ENCODE measurements at regions not wholly inside any gene's neighbourhood (a gene's known extent, or its start where the extent isn't known, plus 50 kb on each side); places are given as distances from the start of the nearest gene placed in this dataset.

DNA sequence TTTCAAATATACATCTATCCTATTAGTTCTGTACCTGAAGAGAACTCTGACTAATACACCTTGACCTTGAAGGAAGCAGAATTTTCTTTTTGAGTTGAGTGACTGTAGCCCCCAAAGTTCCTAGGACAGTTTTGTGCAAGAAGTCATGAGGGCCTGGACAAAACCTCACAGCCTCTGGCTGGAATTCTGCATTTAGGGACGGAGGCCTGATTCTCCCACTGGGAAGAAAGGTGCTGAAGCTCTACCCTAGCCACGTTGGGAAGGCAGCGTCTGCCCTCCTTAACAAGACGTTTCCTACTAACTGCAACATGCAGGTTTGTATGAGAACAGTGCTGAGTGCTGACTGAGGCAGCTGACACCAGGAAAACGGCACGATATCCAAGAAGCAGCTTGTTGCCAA lies 74.4 kb upstream of the ZCCHC2 start:
- no peak overlapping the region for H2BK20ac ChIP-seq (ENCODE audit: low read depth, low read length)
- DNase-seq (no peak), ATAC-seq (ENCODE audit: low read depth) (no peak)
- no peak overlapping the region for H3K9ac ChIP-seq (ENCODE audit: low read depth, low read length)
- BruUV-seq (replicated peaks), result no TSS peak
- H3K18ac ChIP-seq (ENCODE audit: low read depth, low read length), result no peak overlapping the region
- no peak overlapping the region for H2AK5ac ChIP-seq (ENCODE audit: low read depth, low read length)
- H3K4me1 ChIP-seq (ENCODE audit: control insufficient read depth, insufficient read depth, low read length), result peaks cover 7% of the 10 kb centered on the region
- no peaks in the 10 kb centered on the region for H3K9me3 ChIP-seq (ENCODE audit: control insufficient read depth, insufficient read depth, low read length)
- intact Hi-C loops (cut with micrococcal nuclease), result no loop called here
- H4K91ac ChIP-seq (ENCODE audit: insufficient read depth, low read depth, low read length), result no peak overlapping the region
- H3K79me1 ChIP-seq (ENCODE audit: low read depth in 1 of 2, low read length in 2 of 2), result no peaks in the 10 kb centered on the region
- H2AFZ ChIP-seq (replicated peaks; ENCODE audit: low read length, poor library complexity), result no peak overlapping the region
- H2AK9ac ChIP-seq (replicated peaks; ENCODE audit: low read depth, low read length, poor library complexity), result no peak overlapping the region
- no peaks in the 10 kb centered on the region for H4K20me1 ChIP-seq (ENCODE audit: insufficient read depth, low read length)
- no peak overlapping the region for H3K14ac ChIP-seq (replicated peaks; ENCODE audit: low read depth, low read length)
- no peaks in the 10 kb centered on the region for H3K9me1 ChIP-seq (ENCODE audit: insufficient read depth, low read length)
- no peak overlapping the region for H3K56ac ChIP-seq (ENCODE audit: extremely low read depth, insufficient read depth, low read length)
- no peak overlapping the region for H2BK5ac ChIP-seq (ENCODE audit: low read depth, low read length, poor library complexity, severe bottlenecking)
- H4K5ac ChIP-seq (ENCODE audit: low read depth, low read length), result no peak overlapping the region
- dilution Hi-C loops (cut with HindIII; ENCODE audit: low sequenced_read_pairs, unreplicated experiment), result no loop called here
- no peak overlapping the region for H3K4ac ChIP-seq (ENCODE audit: low read depth, low read length)
- TF ChIP-seq RAD21 (IDR thresholded peaks at IDR 0.05; ENCODE audit: low read length) (no peak), CTCF (conservative IDR thresholded peaks at IDR 0.05; ENCODE audit: low read depth, low read length) (no peak), NFE2L2 (IDR thresholded peaks at IDR 0.05; ENCODE audit: low read depth, low read length) (no peak), USF2 (IDR thresholded peaks at IDR 0.05; ENCODE audit: low read depth, low read length) (no peak), MAZ (IDR thresholded peaks at IDR 0.05; ENCODE audit: borderline replicate concordance, low read depth, low read length) (no peak), MXI1 (IDR thresholded peaks at IDR 0.05; ENCODE audit: borderline replicate concordance, low read depth, low read length) (no peak), CEBPB (IDR thresholded peaks at IDR 0.05; ENCODE audit: low read depth, low read length) (no peak)
- WGBS, 2 experiments (ENCODE audit: extremely low coverage in 2 of 2, insufficient read length in 1 of 2), result 60% methylated on average over 1 of the region's 6 CpGs; no CpG with 5 or more reads in 1 of the 2 experiments
- H3K23ac ChIP-seq (ENCODE audit: low read depth, low read length), result no peak overlapping the region
- H4K8ac ChIP-seq (ENCODE audit: low read depth in 2 of 2, low read length in 2 of 2), result no peak overlapping the region
- no peak overlapping the region for H2BK15ac ChIP-seq (ENCODE audit: low read depth, low read length)
- CTCF ChIA-PET, result no interaction called here
- no peak overlapping the region for H3K4me3 ChIP-seq (ENCODE audit: insufficient read depth, low read depth, low read length)
- peaks cover 13% of the 10 kb centered on the region for H3K27me3 ChIP-seq (ENCODE audit: control insufficient read depth, insufficient read depth, low read length)
- in situ Hi-C loops (cut with MboI; ENCODE audit: low sequenced_read_pairs), result no loop called here
- no peak overlapping the region for H3K4me2 ChIP-seq (ENCODE audit: low read depth, low read length)
- no peak overlapping the region for H3K27ac ChIP-seq (ENCODE audit: insufficient read depth, low read length)
- H3K36me3 ChIP-seq (ENCODE audit: control insufficient read depth, insufficient read depth, low read length), result no peaks in the 10 kb centered on the region
- POLR2A ChIA-PET (ENCODE audit: unreplicated experiment), result no interaction called here
- no peak overlapping the region for H2BK120ac ChIP-seq (ENCODE audit: low read depth, low read length)

Data from IMR-90 (cell line).